GM12878 (cell line): ENCODE measurements at regions not wholly inside any gene's neighbourhood (a gene's known extent, or its start where the extent isn't known, plus 50 kb on each side); places are given as distances from the start of the nearest gene placed in this dataset.

Source experiments
- ATAC-seq: fragments of 200-7000 bp; cut with Tn5 transposase; 3 replicates; pipeline ENCODE4 v1.9.1; 2020; ENCODE audit warnings: mild to moderate bottlenecking, moderate library complexity
- BruUV-seq: library from RNA; stranded (reverse); fragments of 400-500 nt; replicated peaks from 2 replicates; lab custom pipeline; 2021; lab: Mats Ljungman, UMichigan
- CTCF ChIA-PET: fragments of 300-600 bp; sonication (Branson Sonifier 250); formaldehyde crosslinking; extraction: SDS; loops from one replicate; lab custom pipeline; 2021; ENCODE audit warnings: inconsistent platforms; lab: Yijun Ruan, JAX
- POLR2A ChIA-PET: fragments of 350-600 bp; formaldehyde crosslinking; extraction: SDS; loops from one replicate; lab custom pipeline; 2021; ENCODE audit warnings: inconsistent platforms; lab: Charles Lee
- RAD21 ChIA-PET: fragments of 300-600 bp; sonication (Branson Sonifier 250); formaldehyde crosslinking; loops from one replicate; lab custom pipeline; 2023; ENCODE audit warnings: antibody characterized with exemption; ENCODE audit not compliant: unreplicated experiment; lab: Charles Lee
- SMC1A ChIA-PET: fragments of 300-600 bp; sonication (Branson Sonifier 250); formaldehyde crosslinking; loops from one replicate; lab custom pipeline; 2023; ENCODE audit not compliant: unreplicated experiment, uncharacterized antibody; lab: Charles Lee
- DNase-seq: peaks from one replicate; pipeline ENCODE4 v3.0.0-alpha.2; 2011; ENCODE audit warnings: low read depth, low spot score
- FAIRE-seq: peaks from 3 replicates; lab custom pipeline; 2011; peaks lifted over from hg19 to GRCh38; lab: Jason Lieb, UNC
- H2AFZ ChIP-seq: 2 replicates; pipeline ENCODE4 v1.6.0; 2011; ENCODE audit warnings: low read depth, low read length, control low read depth; ENCODE audit not compliant: control insufficient read depth
- H3K27ac ChIP-seq: 2 replicates; pipeline ENCODE4 v1.5.1; 2011; ENCODE audit warnings: control low read depth; ENCODE audit not compliant: control insufficient read depth, insufficient read depth
- H3K27me3 ChIP-seq, 2 experiments: replicated peaks in 1 of 2; 2 replicates each; pipeline versions ENCODE4 v1.6.0 to v1.6.1; 2011; ENCODE audit warnings: low read length in 1 of 2; ENCODE audit not compliant: control insufficient read depth in 2 of 2, insufficient read depth in 2 of 2
- H3K36me3 ChIP-seq, 2 experiments: 2 replicates each; pipeline ENCODE4 v1.5.1; 2011; ENCODE audit warnings: low read length in 1 of 2; ENCODE audit not compliant: control insufficient read depth in 2 of 2, insufficient read depth in 2 of 2
- H3K4me1 ChIP-seq: 2 replicates; pipeline ENCODE4 v1.6.1; 2011; ENCODE audit warnings: mild to moderate bottlenecking, low read length, moderate library complexity, mixed read lengths; ENCODE audit not compliant: control insufficient read depth, insufficient read depth
- H3K4me2 ChIP-seq: 2 replicates; pipeline ENCODE4 v1.6.0; 2011; ENCODE audit warnings: control low read depth; ENCODE audit not compliant: control insufficient read depth, insufficient read depth
- H3K4me3 ChIP-seq: fragments of 200-600 bp; sonication (generic); 2 replicates; pipeline ENCODE4 v1.5.1; 2016
- H3K79me2 ChIP-seq: 2 replicates; pipeline ENCODE4 v1.6.0; 2011; ENCODE audit warnings: low read length; ENCODE audit not compliant: control insufficient read depth, insufficient read depth
- H3K9ac ChIP-seq: 2 replicates; pipeline ENCODE4 v1.8.0; 2011; ENCODE audit warnings: low read length, control low read depth, mixed read lengths; ENCODE audit not compliant: control insufficient read depth, insufficient read depth
- H3K9me3 ChIP-seq: replicated peaks from 3 replicates; pipeline ENCODE4 v1.5.1; 2011; ENCODE audit warnings: mild to moderate bottlenecking, low read length; ENCODE audit not compliant: control insufficient read depth, insufficient read depth
- H4K20me1 ChIP-seq: 2 replicates; pipeline ENCODE4 v1.6.0; 2011; ENCODE audit not compliant: control insufficient read depth, insufficient read depth
- ASH2L ChIP-seq: fragments of 300-600, 200-600 bp; sonication (generic); IDR thresholded peaks from 2 replicates; pipeline ENCODE4 v1.6.1; 2017; ENCODE audit warnings: low read depth, mild to moderate bottlenecking, borderline replicate concordance
- BCL3 ChIP-seq: IDR thresholded peaks from 2 replicates; pipeline ENCODE4 v1.6.1; 2011; ENCODE audit warnings: borderline replicate concordance, low read depth, mild to moderate bottlenecking, moderate library complexity, low read length; ENCODE audit not compliant: insufficient read depth, poor library complexity, severe bottlenecking
- CHD4 ChIP-seq: fragments of 200-600 bp; sonication (generic); IDR thresholded peaks from 2 replicates; pipeline ENCODE4 v1.6.1; 2016; ENCODE audit warnings: mild to moderate bottlenecking
- EED ChIP-seq: sonication (generic); IDR thresholded peaks from 2 replicates; pipeline ENCODE4 v1.6.1; 2016; ENCODE audit warnings: antibody characterized with exemption, low read depth
- GATAD2B ChIP-seq: fragments of 450-650 bp; conservative IDR thresholded peaks from 2 replicates; pipeline ENCODE4 v1.6.1; 2017; ENCODE audit warnings: low read depth, mild to moderate bottlenecking, moderate library complexity
- HDGF ChIP-seq: fragments of 450-650 bp; IDR thresholded peaks from 2 replicates; pipeline ENCODE4 v1.6.1; 2016; ENCODE audit warnings: antibody characterized with exemption
- NFYA ChIP-seq: IDR thresholded peaks from 2 replicates; pipeline ENCODE4 v1.6.1; 2011; ENCODE audit warnings: low read depth, mild to moderate bottlenecking, low read length, improper control_type of control experiment, borderline replicate concordance
- NRF1 ChIP-seq: conservative IDR thresholded peaks from 2 replicates; pipeline ENCODE4 v1.6.1; 2011; ENCODE audit warnings: mild to moderate bottlenecking, low read depth, low read length, improper control_type of control experiment
- RAD21 ChIP-seq: IDR thresholded peaks from 2 replicates; pipeline ENCODE4 v1.6.1; 2011; ENCODE audit warnings: mild to moderate bottlenecking, low read depth, low read length, moderate library complexity; ENCODE audit not compliant: insufficient read depth
- SREBF2 ChIP-seq: IDR thresholded peaks from 2 replicates; pipeline ENCODE4 v1.6.1; 2012; ENCODE audit warnings: mild to moderate bottlenecking, low read length
- WRNIP1 ChIP-seq: IDR thresholded peaks from 2 replicates; pipeline ENCODE4 v1.6.1; 2011; ENCODE audit warnings: low read depth, low read length, improper control_type of control experiment, borderline replicate concordance
- ZBTB11 ChIP-seq: fragments of 450-650 bp; formaldehyde crosslinking; IDR thresholded peaks from 2 replicates; pipeline ENCODE4 v1.5.0; 2022; ENCODE audit warnings: mild to moderate bottlenecking, missing genetic modification characterization
- in situ Hi-C: fragments of 300-500 bp; cut with MboI; formaldehyde crosslinking; loops from 9 replicates; pipeline ENCODE4 v1.14.3; 2018; ENCODE audit warnings: mixed read lengths
- intact Hi-C: fragments of 100-400 bp; cut with micrococcal nuclease; formaldehyde crosslinking; loops from one replicate; pipeline ENCODE4 v1.14.2; 2022; ENCODE audit not compliant: unreplicated experiment

- TF ChIP-seq EED (no peak), NFYA (no peak)
Measured at GRCh38 chr6:50301307-50301706, 251.6 kb upstream of the DEFB112 start (continued).

GRCh38 chr6:50305660-50306059, 255.9 kb upstream of the DEFB112 start:
- ATAC-seq = no peak
- H3K4me2 ChIP-seq = no peak overlapping the region
- H2AFZ ChIP-seq = no peak overlapping the region
- no peaks in the 10 kb centered on the region for H4K20me1 ChIP-seq
- SMC1A ChIA-PET = no interaction called here
- CTCF ChIA-PET = no interaction called here
- BruUV-seq = no TSS peak
- no peak for DNase-seq
- POLR2A ChIA-PET = no interaction called here
- no peaks in the 10 kb centered on the region for H3K36me3 ChIP-seq
- no peak overlapping the region for H3K27ac ChIP-seq
- RAD21 ChIA-PET = no interaction called here
- H3K9me3 ChIP-seq = no peaks in the 10 kb centered on the region
- H3K4me3 ChIP-seq = no peak overlapping the region
- intact Hi-C loops = no loop called here
- H3K27me3 ChIP-seq = no peaks in the 10 kb centered on the region
- in situ Hi-C loops = no loop called here
- H3K4me1 ChIP-seq = no peaks in the 10 kb centered on the region
- TF ChIP-seq HDGF = no peak
- TF ChIP-seq ZBTB11 = no peak
- TF ChIP-seq BCL3 = no peak
- no peak for TF ChIP-seq SREBF2
- no peak for TF ChIP-seq NRF1
- no peak for TF ChIP-seq RAD21
- no peak for TF ChIP-seq WRNIP1
- TF ChIP-seq ASH2L = no peak
- no peak for TF ChIP-seq CHD4
- no peak for TF ChIP-seq GATAD2B
- no peak overlapping the region for H3K9ac ChIP-seq
- no peaks in the 10 kb centered on the region for H3K79me2 ChIP-seq
- no peak for FAIRE-seq
